IPS-18a (cell line): ENCODE measurements at regions not wholly inside any gene's neighbourhood (a gene's known extent, or its start where the extent isn't known, plus 50 kb on each side); places are given as distances from the start of the nearest gene placed in this dataset.

Experiments
- H3K27ac ChIP-seq: one replicate; pipeline ENCODE4 v1.5.1; 2013; ENCODE audit warnings: low read length
- H3K27me3 ChIP-seq: one replicate; pipeline ENCODE4 v1.6.1; 2013; ENCODE audit warnings: mild to moderate bottlenecking, low read length; ENCODE audit not compliant: control insufficient read depth, insufficient read depth
- H3K36me3 ChIP-seq: one replicate; pipeline ENCODE4 v1.6.1; 2013; ENCODE audit warnings: low read depth, low read length; ENCODE audit not compliant: control insufficient read depth
- H3K4me1 ChIP-seq: one replicate; pipeline ENCODE4 v1.6.1; 2013; ENCODE audit warnings: low read depth, low read length; ENCODE audit not compliant: control insufficient read depth
- H3K4me3 ChIP-seq: one replicate; pipeline ENCODE4 v1.5.1; 2013; ENCODE audit warnings: low read length
- H3K9ac ChIP-seq: one replicate; pipeline ENCODE4 v1.6.1; 2013; ENCODE audit warnings: mild to moderate bottlenecking, low read length, moderate library complexity
- H3K9me3 ChIP-seq: one replicate; pipeline ENCODE4 v1.6.1; 2013; ENCODE audit warnings: low read depth, low read length; ENCODE audit not compliant: control insufficient read depth

DNA sequence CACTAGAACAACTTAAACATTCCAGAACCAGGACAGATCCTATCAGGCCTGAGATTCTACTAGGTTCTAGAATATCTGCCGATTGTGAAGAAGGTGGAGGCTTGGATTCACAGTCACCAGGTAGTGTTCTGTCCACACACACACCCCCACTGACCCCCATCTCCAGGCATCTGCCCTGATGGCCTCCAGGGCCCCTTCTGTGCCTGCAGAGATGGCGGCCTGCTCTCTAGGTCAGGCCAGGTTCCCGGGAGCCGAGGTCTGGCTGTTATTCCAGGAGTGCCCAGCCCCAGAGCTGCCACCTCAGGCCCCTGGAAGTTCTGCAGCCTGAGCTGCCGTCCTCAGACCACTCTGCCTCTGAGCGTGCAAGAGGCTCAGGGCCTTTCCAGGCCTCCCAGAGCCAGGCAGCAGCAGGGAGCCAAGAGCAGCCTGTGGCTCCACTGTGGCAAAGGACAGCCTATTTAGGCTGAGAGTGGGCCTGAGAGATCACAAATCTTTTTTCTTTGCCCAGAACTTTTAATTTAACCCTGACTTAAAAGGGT is 96.2 kb upstream of the ASAP2 start:
- Histone ChIP-seq H3K9me3 (no peaks in the 10 kb centered on the region), H3K27ac (no peak overlapping the region), H3K9ac (no peak overlapping the region), H3K27me3 (no peaks in the 10 kb centered on the region), H3K36me3 (no peaks in the 10 kb centered on the region), H3K4me1 (peaks cover 10% of the 10 kb centered on the region), H3K4me3 (no peak overlapping the region)

DNA sequence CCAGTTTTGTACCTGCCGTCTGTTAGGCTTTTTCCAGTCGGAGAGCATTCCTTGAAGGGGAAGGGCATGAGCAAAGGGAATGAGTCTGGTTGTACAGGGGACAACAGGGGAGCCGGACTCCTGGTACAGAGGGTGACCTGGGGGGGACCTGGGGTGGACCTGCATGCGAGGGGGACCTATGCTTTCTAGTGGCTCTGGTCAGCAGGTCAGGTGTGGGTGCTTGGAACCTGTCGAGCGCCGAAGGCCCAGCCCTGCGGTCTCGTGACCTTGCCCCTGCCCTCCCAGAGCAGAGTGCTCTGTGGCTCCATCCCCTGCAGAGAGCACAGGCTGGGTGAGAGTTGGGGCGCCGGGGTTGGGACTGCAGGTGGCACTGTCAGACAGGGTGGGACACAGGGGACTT is 96.7 kb upstream of the ASAP2 start:
- Histone ChIP-seq H3K9me3 (no peaks in the 10 kb centered on the region), H3K4me1 (peaks cover 10% of the 10 kb centered on the region), H3K27me3 (peaks cover 3% of the 10 kb centered on the region), H3K9ac (no peak overlapping the region), H3K36me3 (no peaks in the 10 kb centered on the region), H3K27ac (no peak overlapping the region), H3K4me3 (no peak overlapping the region)

DNA sequence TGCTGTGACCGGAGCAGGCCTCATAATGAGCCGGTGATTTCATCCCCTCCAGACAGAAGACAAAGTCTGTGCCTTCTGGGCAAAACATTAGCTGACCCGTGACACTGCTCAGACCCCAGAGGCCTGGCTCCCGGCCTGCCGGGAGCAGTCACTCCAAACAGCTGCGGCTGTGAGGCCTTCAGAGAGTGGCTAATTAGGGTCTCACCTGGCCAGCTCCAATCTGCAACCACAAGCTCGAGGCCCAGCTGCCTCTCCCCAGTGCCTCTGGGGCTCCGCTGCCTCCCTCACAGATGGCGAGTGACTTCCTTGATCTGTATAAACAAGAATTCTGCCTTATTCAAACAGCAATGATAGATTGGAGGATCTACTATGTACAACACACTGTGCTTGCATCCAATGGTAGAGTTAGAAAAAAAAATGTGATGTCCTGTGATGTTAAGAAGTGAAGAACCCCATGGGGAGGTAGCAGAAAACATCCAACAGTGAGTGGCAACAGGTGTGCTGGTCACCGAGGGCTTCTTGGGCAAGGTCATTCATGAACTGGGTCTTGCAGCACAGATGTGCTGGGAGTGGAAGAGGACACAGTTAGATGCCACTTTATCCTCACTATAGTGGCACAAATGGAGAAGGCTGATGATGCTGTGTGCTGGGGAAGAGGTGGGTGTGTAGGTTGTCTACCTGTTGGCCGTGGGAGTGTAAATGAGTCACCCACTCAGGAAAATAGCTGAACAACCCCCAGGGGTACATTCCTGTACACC is 98.2 kb upstream of the ASAP2 start:
- H3K27ac ChIP-seq: no peak overlapping the region
- no peaks in the 10 kb centered on the region for H3K9me3 ChIP-seq
- H3K4me3 ChIP-seq: no peak overlapping the region
- H3K9ac ChIP-seq: no peak overlapping the region
- peaks cover 19% of the 10 kb centered on the region for H3K4me1 ChIP-seq
- H3K36me3 ChIP-seq: no peaks in the 10 kb centered on the region
- peaks cover 16% of the 10 kb centered on the region for H3K27me3 ChIP-seq

DNA sequence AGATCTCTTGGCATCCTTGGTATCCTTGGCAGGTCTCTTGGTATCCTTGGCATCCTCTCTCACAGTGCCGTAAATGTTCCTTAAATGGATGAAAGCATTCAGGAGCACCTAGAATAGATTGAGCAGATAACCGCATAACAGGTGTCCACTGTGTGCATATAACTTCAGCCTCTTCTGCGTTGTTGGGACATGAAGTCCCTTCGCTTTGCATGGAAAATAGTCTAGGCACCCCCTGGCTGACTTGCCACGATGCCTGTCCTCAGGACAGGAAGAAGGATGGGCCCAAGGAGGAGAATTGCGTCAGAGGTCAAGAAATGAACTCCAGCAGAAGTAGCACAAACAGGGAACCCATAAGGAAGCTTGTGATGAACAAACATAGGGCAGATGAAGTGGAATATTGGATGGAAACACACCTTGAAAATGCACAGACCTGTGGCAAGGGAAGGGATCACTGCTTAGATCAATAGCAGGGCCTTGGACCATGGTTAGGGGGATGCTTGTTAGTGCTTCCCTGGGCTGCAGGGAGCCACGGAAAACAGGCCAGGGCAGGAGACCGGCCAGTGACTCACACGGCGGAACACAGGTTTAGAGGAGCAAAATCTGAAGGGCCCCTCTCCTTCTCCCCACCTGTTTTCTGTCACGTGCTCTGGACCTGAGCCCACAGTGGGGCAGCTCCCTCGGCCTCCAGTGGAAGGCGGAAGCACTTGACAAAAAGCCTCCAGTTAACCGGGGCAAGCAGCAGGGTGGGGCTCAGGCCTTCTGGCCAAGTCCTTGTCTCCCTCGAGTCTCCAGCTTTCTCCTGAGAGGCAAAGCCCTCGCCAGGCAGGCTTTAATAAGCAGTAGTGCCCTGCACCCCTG is 99.2 kb upstream of the ASAP2 start:
- H3K27ac ChIP-seq: no peak overlapping the region

DNA sequence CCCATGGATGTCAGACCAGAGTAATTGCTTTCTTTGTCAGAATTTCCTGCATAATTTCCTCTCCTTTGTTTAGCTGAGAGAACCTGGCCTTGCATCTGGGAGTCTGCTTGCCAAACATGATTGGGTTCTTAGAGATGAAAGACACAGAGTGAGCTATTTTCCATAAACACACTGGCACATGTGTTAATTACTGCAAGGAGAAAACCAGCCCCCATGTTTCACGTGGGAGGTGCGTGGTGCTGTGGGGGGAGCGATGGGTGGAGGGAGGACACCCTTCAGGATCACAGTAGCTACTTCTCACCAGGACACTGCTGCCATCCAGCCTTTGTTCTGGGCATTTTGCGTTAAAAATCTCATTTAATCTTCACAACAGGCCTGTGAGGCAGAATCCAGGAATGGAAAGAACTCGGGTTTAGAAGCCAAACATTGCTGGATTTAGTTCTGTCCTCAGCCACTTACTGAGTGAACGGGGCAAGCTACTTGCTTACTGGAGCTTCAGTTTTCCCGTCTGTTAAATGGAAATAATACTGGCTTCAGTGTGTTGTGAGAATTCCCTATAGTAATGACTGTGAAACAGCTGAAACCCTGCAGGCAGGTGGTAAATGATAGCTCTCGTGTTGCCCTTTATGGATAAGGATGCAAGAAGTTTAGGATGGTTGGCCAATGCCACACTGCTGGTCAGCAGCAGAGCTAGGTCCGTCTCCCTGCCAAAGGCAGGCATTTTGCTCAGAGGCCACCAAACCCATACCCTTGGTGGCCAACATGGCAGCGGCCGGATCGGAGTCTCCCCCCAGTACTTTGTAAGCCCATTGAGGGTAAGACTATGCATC is 100.1 kb upstream of the ASAP2 start:
- H3K27me3 ChIP-seq: peaks cover 32% of the 10 kb centered on the region
- H3K27ac ChIP-seq: no peak overlapping the region
- peaks cover 31% of the 10 kb centered on the region for H3K4me1 ChIP-seq

More for the DNA sequence above, 99.2 kb upstream of the ASAP2 start:
- Histone ChIP-seq H3K4me1 (peaks cover 29% of the 10 kb centered on the region), H3K27me3 (peaks cover 26% of the 10 kb centered on the region), H3K4me3 (no peak overlapping the region), H3K9me3 (no peaks in the 10 kb centered on the region), H3K9ac (no peak overlapping the region), H3K36me3 (no peaks in the 10 kb centered on the region)

DNA sequence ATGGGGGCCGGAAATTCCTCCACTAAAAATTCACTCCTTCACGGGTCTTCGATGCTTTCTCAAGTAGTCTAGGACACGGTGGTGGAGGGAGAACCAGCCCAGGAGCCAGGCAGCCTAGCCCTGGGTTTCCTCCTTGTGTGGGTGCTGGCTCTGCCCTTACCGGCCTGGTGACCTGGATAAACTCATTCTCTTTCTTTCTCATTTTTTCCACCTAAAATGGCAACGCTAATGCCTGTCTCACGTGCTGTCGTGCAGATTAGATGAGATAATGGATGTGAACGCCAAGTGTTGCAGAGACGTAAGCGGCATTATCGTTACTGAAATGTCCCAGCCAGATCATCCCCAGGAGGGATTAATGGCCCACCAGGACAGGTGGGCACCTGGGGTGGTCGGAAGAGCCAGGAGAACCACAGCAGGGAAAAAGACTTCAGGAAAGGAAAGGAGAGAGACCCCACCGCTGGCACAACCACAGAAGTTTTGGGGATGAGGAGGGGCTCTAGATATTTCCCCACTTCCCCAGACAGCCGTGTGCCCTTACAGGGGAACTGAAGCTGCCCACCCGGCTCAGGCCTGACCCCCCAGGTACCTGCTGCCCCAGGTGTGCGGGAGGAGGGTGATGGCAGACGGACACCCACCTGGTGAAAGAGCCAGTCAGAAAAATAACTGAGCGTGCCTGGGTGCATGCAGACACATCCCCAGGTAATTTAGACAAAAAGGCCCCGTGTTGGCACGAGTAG is 100.8 kb upstream of the ASAP2 start:
- H3K9ac ChIP-seq: no peak overlapping the region

More for the DNA sequence above, 100.1 kb upstream of the ASAP2 start:
- Histone ChIP-seq H3K9me3 (no peaks in the 10 kb centered on the region), H3K9ac (no peak overlapping the region), H3K4me3 (no peak overlapping the region), H3K36me3 (no peaks in the 10 kb centered on the region)

DNA sequence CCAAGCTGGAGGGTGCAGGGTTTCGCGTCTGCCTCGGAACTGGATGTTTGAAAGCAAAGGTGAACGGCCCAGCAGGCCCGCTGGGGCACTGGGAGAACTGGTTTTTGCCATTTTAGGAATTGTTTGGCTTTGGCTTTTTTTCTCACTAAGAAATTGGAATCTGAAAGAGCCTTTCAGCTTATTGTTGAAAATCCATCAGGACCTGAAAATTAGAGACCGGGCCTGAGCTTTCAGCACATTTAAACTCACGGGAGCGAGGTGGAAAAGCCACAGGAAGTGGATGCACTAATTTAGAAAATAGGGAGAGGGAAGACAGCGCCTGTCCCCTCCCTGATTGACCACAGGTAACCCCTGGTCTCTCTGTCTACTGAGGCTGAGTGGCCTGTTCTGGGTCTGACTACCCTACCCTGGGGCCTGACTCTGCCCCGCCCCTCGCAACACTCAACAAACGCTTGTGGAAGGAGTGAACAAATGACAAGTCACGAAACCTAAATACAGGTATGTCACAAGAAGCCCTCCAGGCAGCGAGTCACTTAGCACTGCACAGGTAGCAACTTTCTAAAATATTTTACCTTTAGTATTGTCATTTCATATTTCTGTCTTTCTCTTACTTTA is 100.3 kb upstream of the MBOAT2 start:
- peak overlapping the region; percentile 48 for H3K4me3 ChIP-seq
- peaks cover 31% of the 10 kb centered on the region for H3K4me1 ChIP-seq
- H3K27me3 ChIP-seq: peaks cover 32% of the 10 kb centered on the region
- no peak overlapping the region for H3K9ac ChIP-seq
- no peaks in the 10 kb centered on the region for H3K9me3 ChIP-seq
- no peak overlapping the region for H3K27ac ChIP-seq
- H3K36me3 ChIP-seq: no peaks in the 10 kb centered on the region

More for the DNA sequence above, 100.8 kb upstream of the ASAP2 start:
- Histone ChIP-seq H3K27me3 (peaks cover 32% of the 10 kb centered on the region), H3K9me3 (no peaks in the 10 kb centered on the region), H3K4me1 (peaks cover 31% of the 10 kb centered on the region), H3K4me3 (no peak overlapping the region), H3K36me3 (no peaks in the 10 kb centered on the region), H3K27ac (no peak overlapping the region)

DNA sequence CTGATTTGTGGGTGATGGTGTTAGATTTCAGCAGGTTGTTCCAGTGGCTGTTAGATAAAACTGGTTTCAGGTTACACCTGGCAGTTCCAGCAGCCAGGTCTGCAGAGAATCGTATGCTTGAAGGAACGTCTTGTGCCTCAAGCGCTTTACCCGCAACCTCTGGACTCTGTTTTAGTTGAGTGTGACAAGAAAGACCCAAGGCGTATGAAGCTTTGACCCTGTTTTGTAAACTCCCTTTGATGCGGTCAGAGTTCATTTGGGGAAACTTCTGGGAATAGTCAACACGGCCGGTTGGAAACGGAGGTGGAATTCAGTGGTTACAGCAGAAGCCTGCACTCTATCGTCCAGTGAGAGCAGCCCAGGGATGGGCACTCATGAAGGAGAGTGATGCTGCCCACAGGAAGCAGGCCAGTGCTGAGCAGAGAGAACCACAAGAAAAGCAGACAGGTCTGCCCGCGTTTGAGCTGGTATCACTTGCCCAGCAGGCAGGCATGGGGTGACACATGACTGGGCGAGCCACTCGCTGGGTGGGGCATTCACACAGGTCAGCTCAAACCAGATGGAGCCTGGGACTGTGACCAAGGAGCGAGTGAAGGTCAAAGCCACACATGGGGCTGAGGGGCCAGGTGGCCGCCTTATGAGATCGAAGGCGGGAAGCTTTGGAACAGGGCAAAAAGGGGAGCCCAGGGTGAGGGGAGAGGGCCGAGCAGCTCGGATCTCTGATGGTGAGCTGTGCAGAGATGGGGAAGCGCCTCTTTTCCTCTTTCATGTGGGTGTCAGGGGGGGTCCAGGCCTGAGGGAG is 99.6 kb upstream of the MBOAT2 start:
- no peak overlapping the region for H3K9ac ChIP-seq
- peaks cover 31% of the 10 kb centered on the region for H3K4me1 ChIP-seq

DNA sequence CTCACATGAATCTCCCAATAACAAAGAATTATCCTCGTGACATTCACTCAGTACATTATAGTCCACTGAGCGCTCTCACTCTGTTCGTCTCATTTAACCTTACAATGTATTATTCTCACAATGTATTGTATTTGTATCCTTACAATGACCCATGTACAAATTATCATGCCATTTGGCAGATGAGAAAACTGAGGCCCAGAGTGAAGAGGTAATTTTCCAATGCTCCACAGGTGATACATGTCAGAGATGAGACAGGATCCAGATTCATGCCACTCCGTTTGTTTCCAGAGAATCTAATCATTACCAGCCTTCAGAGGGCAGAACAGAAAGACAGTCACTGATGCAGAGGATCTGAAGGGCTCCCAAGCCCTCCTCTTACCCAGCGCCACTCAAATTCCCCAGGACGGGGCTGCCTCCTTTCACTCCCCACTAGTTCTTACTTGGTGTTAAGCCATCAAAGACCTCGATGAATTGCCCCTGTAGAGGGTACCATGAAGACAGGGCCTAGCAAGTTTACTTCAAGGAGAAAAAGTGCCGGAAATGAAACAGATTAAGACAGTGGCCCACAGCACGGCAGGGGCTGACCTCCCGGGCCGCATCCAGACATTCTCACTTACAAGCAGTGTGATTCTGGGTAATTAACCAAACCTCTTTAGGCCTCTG is 98.4 kb upstream of the MBOAT2 start:
- Histone ChIP-seq H3K9ac (no peak overlapping the region), H3K36me3 (no peaks in the 10 kb centered on the region), H3K27ac (no peak overlapping the region), H3K9me3 (no peaks in the 10 kb centered on the region), H3K4me3 (no peak overlapping the region), H3K27me3 (peaks cover 32% of the 10 kb centered on the region), H3K4me1 (peaks cover 31% of the 10 kb centered on the region)

More for the DNA sequence above, 99.6 kb upstream of the MBOAT2 start:
- Histone ChIP-seq H3K9me3 (no peaks in the 10 kb centered on the region), H3K27me3 (peaks cover 32% of the 10 kb centered on the region), H3K36me3 (no peaks in the 10 kb centered on the region), H3K27ac (no peak overlapping the region), H3K4me3 (peak overlapping the region; percentile 48)
